PFSK-1 (cell line): ENCODE measurements at regions not wholly inside any gene's neighbourhood (a gene's known extent, or its start where the extent isn't known, plus 50 kb on each side); places are given as distances from the start of the nearest gene placed in this dataset.

Source experiments
- POLR2AphosphoS5 ChIP-seq: IDR thresholded peaks from 2 replicates; pipeline ENCODE4 v1.6.1; 2012; ENCODE audit warnings: low read depth, mild to moderate bottlenecking, control low read depth, low read length, moderate library complexity
- REST ChIP-seq, 2 experiments: IDR thresholded peaks; 2 replicates each; pipeline versions ENCODE4 v1.6.1 to v1.8.0; 2011 to 2012; ENCODE audit warnings: low read depth in 2 of 2, low read length in 2 of 2, control low read depth in 1 of 2, inconsistent platforms in 1 of 2, mild to moderate bottlenecking in 1 of 2, moderate library complexity in 1 of 2; ENCODE audit not compliant: insufficient read depth in 1 of 2

GRCh38 chr7:15131661-15132060 is 229.1 kb upstream of the DGKB start:
- no peak for TF ChIP-seq REST (IDR thresholded peaks at IDR 0.05; ENCODE audit: insufficient read depth in 1 of 2, low read depth in 2 of 2, low read length in 2 of 2)
- no peak for TF ChIP-seq POLR2AphosphoS5
